GM12865 (cell line): ENCODE measurements at regions not wholly inside any gene's neighbourhood (a gene's known extent, or its start where the extent isn't known, plus 50 kb on each side); places are given as distances from the start of the nearest gene placed in this dataset.

Source experiments
- DNase-seq: peaks from one replicate; pipeline ENCODE4 v3.0.0; 2010; ENCODE audit warnings: low read depth
- H3K4me3 ChIP-seq: 2 replicates; pipeline ENCODE4 v1.5.1; 2011; ENCODE audit warnings: mild to moderate bottlenecking, low read depth, low read length, control low read depth
- TF ChIP-seq, protein P1 (sequence below): IDR thresholded peaks from 2 replicates; pipeline ENCODE4 v1.5.1; 2011; ENCODE audit warnings: low read length, control low read depth, low read depth, inconsistent platforms; ENCODE audit not compliant: insufficient read depth; ENCODE audit errors: missing control alignments

DNA sequence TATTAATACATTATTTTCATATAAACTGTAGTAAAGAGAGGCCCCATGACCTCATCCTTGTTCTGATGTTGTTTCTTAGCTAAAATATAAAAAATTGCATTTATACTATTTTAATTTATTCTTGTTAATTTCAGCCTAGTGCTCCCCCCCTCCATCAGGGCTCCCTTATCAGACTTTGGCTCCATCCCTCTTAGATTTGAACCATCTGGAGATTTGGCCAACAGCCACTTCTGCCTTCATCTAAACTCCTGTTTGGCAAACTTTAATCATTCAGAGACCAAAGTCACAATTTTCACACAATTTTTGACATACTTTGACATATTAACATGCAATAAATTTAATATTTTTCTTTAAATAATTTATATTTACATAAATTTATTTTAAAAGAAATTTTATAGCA is 569.3 kb downstream of the TDRD15 start:
- TF ChIP-seq, protein P1, sequence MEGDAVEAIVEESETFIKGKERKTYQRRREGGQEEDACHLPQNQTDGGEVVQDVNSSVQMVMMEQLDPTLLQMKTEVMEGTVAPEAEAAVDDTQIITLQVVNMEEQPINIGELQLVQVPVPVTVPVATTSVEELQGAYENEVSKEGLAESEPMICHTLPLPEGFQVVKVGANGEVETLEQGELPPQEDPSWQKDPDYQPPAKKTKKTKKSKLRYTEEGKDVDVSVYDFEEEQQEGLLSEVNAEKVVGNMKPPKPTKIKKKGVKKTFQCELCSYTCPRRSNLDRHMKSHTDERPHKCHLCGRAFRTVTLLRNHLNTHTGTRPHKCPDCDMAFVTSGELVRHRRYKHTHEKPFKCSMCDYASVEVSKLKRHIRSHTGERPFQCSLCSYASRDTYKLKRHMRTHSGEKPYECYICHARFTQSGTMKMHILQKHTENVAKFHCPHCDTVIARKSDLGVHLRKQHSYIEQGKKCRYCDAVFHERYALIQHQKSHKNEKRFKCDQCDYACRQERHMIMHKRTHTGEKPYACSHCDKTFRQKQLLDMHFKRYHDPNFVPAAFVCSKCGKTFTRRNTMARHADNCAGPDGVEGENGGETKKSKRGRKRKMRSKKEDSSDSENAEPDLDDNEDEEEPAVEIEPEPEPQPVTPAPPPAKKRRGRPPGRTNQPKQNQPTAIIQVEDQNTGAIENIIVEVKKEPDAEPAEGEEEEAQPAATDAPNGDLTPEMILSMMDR: no peak
- DNase-seq: no peak
- H3K4me3 ChIP-seq: no peak overlapping the region

GRCh38 chr2:21694079-21694878 is 570.5 kb downstream of the TDRD15 start:
- TF ChIP-seq, protein P1: no peak
- no peak for DNase-seq
- H3K4me3 ChIP-seq: no peak overlapping the region

- TF ChIP-seq, protein P1: no peak
- no peak overlapping the region for H3K4me3 ChIP-seq
- no peak for DNase-seq
These were observed 573.1 kb downstream of the TDRD15 start for GRCh38 chr2:21696900-21697299.

DNA sequence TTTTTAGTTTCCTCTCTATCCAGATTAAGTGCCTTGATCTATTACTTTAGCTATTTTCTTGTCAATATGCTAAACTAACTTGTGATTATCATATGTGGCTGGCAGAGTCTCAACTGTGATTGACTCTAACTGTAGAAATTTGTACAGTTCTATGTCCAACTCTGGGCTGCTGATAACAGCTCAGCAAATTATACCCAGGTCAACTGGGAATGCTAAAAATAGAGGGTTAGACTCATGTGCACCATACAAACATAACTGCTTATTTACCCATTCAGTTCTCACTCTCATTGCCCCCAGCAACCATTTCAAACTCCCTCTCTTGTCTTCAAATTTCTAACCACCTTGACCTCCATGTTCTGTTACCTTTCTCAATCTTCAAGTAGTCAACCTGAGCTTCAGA is 576.9 kb downstream of the TDRD15 start:
- DNase-seq: no peak
- H3K4me3 ChIP-seq: no peak overlapping the region
- TF ChIP-seq, protein P1: no peak

- no peak for DNase-seq
- TF ChIP-seq, protein P1: no peak
- no peak overlapping the region for H3K4me3 ChIP-seq
These were observed 586.3 kb downstream of the TDRD15 start for GRCh38 chr2:21710031-21710430.

- TF ChIP-seq, protein P1: no peak
- no peak for DNase-seq
- H3K4me3 ChIP-seq: no peak overlapping the region
These were observed 586.7 kb downstream of the TDRD15 start for GRCh38 chr2:21710496-21710895.

DNA sequence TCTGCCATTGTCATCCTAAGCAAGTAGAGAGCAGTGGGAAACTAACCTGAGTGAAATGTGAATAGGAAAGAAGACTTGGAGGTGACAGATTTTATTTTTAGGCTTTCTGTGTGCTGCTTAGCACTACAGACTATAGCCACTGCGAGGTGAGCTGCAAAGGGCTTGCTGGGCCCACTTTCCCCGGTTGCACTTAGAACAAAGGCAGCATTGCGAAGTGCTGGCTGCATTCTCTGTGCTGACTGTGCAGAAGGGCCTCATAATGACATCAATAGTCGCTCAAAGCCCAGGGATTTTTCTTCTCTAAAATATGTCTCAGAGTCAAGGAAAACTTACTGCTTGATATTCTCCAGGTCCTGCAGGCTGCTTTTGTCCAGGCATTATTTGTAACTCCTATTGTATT is 592.1 kb downstream of the TDRD15 start:
- no peak for DNase-seq
- TF ChIP-seq, protein P1: no peak
- H3K4me3 ChIP-seq: no peak overlapping the region
